ENCODE measurements at regions not wholly inside any gene's neighbourhood (a gene's known extent, or its start where the extent isn't known, plus 50 kb on each side); places are given as distances from the start of the nearest gene placed in this dataset.

DNA sequence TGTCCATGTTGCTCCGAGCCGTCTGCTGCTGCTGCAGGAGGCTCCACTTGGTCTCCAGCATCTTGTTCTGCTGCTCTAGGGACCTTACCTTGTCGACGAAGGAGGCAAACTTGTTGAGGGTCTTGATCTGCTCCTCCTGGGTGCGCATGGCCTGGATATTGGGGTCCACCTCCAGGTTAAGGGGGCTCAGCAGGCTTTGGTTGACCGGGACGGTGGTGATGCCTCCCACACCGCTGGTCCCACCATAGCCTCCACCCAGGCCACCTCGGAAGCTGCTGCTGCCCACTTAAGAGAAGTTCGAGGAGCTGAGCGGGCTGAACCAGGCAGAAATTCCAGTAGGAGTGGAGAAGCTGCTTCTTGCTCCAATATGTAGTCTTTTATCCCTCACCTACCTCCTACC, 180.7 kb upstream of the SYNPR start:
- TF ChIP-seq, protein P1, sequence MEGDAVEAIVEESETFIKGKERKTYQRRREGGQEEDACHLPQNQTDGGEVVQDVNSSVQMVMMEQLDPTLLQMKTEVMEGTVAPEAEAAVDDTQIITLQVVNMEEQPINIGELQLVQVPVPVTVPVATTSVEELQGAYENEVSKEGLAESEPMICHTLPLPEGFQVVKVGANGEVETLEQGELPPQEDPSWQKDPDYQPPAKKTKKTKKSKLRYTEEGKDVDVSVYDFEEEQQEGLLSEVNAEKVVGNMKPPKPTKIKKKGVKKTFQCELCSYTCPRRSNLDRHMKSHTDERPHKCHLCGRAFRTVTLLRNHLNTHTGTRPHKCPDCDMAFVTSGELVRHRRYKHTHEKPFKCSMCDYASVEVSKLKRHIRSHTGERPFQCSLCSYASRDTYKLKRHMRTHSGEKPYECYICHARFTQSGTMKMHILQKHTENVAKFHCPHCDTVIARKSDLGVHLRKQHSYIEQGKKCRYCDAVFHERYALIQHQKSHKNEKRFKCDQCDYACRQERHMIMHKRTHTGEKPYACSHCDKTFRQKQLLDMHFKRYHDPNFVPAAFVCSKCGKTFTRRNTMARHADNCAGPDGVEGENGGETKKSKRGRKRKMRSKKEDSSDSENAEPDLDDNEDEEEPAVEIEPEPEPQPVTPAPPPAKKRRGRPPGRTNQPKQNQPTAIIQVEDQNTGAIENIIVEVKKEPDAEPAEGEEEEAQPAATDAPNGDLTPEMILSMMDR (IDR thresholded peaks at IDR 0.05; ENCODE audit: poor library complexity, severe bottlenecking): no peak
- TF ChIP-seq EZH2 (IDR thresholded peaks at IDR 0.05; ENCODE audit: borderline replicate concordance, insufficient read depth, low read length, poor library complexity, severe bottlenecking) (no peak), TAF1 (IDR thresholded peaks at IDR 0.05; ENCODE audit: low read depth) (no peak), POLR2AphosphoS5 (IDR thresholded peaks at IDR 0.05) (no peak), EP300 (conservative IDR thresholded peaks at IDR 0.05; ENCODE audit: poor library complexity, severe bottlenecking) (no peak), RAD21 (conservative IDR thresholded peaks at IDR 0.05) (no peak), MXI1 (conservative IDR thresholded peaks at IDR 0.05; ENCODE audit: poor library complexity, severe bottlenecking) (no peak)
- TF ChIP-seq, protein P2, sequence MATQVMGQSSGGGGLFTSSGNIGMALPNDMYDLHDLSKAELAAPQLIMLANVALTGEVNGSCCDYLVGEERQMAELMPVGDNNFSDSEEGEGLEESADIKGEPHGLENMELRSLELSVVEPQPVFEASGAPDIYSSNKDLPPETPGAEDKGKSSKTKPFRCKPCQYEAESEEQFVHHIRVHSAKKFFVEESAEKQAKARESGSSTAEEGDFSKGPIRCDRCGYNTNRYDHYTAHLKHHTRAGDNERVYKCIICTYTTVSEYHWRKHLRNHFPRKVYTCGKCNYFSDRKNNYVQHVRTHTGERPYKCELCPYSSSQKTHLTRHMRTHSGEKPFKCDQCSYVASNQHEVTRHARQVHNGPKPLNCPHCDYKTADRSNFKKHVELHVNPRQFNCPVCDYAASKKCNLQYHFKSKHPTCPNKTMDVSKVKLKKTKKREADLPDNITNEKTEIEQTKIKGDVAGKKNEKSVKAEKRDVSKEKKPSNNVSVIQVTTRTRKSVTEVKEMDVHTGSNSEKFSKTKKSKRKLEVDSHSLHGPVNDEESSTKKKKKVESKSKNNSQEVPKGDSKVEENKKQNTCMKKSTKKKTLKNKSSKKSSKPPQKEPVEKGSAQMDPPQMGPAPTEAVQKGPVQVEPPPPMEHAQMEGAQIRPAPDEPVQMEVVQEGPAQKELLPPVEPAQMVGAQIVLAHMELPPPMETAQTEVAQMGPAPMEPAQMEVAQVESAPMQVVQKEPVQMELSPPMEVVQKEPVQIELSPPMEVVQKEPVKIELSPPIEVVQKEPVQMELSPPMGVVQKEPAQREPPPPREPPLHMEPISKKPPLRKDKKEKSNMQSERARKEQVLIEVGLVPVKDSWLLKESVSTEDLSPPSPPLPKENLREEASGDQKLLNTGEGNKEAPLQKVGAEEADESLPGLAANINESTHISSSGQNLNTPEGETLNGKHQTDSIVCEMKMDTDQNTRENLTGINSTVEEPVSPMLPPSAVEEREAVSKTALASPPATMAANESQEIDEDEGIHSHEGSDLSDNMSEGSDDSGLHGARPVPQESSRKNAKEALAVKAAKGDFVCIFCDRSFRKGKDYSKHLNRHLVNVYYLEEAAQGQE (IDR thresholded peaks at IDR 0.05; ENCODE audit: borderline replicate concordance): no peak

Data from neural cell (in vitro differentiated cells).